NCI-H524 treated with DMSO at 0.1 percent for 48 hours (cell line): ENCODE measurements at regions not wholly inside any gene's neighbourhood (a gene's known extent, or its start where the extent isn't known, plus 50 kb on each side); places are given as distances from the start of the nearest gene placed in this dataset.

ENCODE experiments used
- DNase-seq: peaks from one replicate; lab custom pipeline; 2025; lab: John Stamatoyannopoulos, UW

- DNase-seq: no peak
Measured at GRCh38 chr10:108782411-108782810, 1140.9 kb downstream of the XPNPEP1 start.

GRCh38 chr10:108779501-108779900 is 1143.8 kb downstream of the XPNPEP1 start:
- DNase-seq: no peak

- no peak for DNase-seq
Measured at GRCh38 chr10:108775911-108776475, 1147.3 kb downstream of the XPNPEP1 start.

- DNase-seq: no peak
Measured at GRCh38 chr10:108771106-108771505, 1152.2 kb downstream of the XPNPEP1 start.

- no peak for DNase-seq
Measured at GRCh38 chr10:108765794-108766193, 1157.5 kb downstream of the XPNPEP1 start.

GRCh38 chr10:108757946-108758345 is 1165.4 kb downstream of the XPNPEP1 start:
- no peak for DNase-seq

GRCh38 chr10:108755646-108756045 is 1167.7 kb downstream of the XPNPEP1 start:
- no peak for DNase-seq

GRCh38 chr10:108753326-108753725 is 1170.0 kb downstream of the XPNPEP1 start:
- DNase-seq: no peak

GRCh38 chr10:108749042-108749441 is 1174.3 kb downstream of the XPNPEP1 start:
- DNase-seq: no peak

- no peak for DNase-seq
Measured at GRCh38 chr10:108736111-108736510, 1187.2 kb downstream of the XPNPEP1 start.

- no peak for DNase-seq
Measured at GRCh38 chr10:108735380-108735779, 1187.9 kb downstream of the XPNPEP1 start.

GRCh38 chr10:108721874-108722273 is 1201.4 kb downstream of the XPNPEP1 start:
- no peak for DNase-seq

GRCh38 chr10:108716352-108716751 is 1207.0 kb downstream of the XPNPEP1 start:
- DNase-seq: no peak

- DNase-seq: no peak
Measured at GRCh38 chr10:108709927-108710722, 1213.2 kb downstream of the XPNPEP1 start.

GRCh38 chr10:108708363-108708762 is 1214.9 kb downstream of the XPNPEP1 start:
- no peak for DNase-seq

- DNase-seq: no peak
Measured at GRCh38 chr10:108696792-108697477, 1226.4 kb downstream of the XPNPEP1 start.

GRCh38 chr10:108691126-108691525 is 1232.2 kb downstream of the XPNPEP1 start:
- DNase-seq: no peak

- DNase-seq: no peak
Measured at GRCh38 chr10:108690530-108690929, 1232.8 kb downstream of the XPNPEP1 start.

GRCh38 chr10:108689891-108690290 is 1233.4 kb downstream of the XPNPEP1 start:
- DNase-seq: no peak

- DNase-seq: no peak
Measured at GRCh38 chr10:108688314-108688713, 1235.0 kb downstream of the XPNPEP1 start.

GRCh38 chr10:108685863-108686531 is 1237.3 kb downstream of the XPNPEP1 start:
- no peak for DNase-seq

GRCh38 chr10:108684431-108684830 is 1238.9 kb downstream of the XPNPEP1 start:
- DNase-seq: no peak

- no peak for DNase-seq
Measured at GRCh38 chr10:108673741-108674140, 1249.6 kb downstream of the XPNPEP1 start.
